ENCODE measurements at regions not wholly inside any gene's neighbourhood (a gene's known extent, or its start where the extent isn't known, plus 50 kb on each side); places are given as distances from the start of the nearest gene placed in this dataset.

DNA sequence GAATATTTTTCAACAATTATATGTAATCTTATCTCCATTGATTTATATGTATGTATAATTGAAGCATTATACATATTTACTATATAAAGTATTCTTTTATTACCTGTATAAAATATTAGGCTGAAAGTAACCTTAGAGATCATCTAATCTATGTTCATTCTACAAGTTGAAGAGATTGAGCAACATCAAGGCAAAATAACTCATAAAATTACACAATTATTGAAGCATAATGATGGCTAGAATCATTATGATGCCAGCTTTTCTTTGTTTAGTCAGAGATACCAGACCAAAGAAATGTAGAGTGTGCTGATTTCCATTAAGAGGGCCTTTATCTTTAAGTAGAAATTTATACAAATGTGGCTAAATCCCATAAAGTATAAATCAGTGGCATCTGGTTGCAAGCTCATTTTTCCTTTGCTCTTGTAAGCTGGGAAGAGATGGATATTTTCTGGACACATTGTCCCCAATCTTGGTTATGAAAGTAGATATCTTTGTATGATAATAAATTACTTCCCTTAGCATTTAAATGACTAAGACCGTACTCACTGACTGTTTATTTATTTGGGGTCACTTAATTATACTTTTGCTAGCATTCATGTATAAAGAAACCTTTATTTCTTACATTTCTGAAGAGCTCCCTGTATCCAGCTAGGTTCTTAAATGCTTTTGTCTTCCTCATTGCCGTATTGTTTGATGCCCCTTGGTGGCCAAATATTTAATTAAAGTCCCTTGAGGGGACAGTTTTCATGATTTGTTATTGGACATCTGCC lies 339.8 kb downstream of the PCDH7 start:
- DNase-seq (ENCODE audit: low spot score) = no peak

GRCh38 chr4:31065086-31065485 lies 344.9 kb downstream of the PCDH7 start:
- DNase-seq (ENCODE audit: low spot score) = no peak

DNA sequence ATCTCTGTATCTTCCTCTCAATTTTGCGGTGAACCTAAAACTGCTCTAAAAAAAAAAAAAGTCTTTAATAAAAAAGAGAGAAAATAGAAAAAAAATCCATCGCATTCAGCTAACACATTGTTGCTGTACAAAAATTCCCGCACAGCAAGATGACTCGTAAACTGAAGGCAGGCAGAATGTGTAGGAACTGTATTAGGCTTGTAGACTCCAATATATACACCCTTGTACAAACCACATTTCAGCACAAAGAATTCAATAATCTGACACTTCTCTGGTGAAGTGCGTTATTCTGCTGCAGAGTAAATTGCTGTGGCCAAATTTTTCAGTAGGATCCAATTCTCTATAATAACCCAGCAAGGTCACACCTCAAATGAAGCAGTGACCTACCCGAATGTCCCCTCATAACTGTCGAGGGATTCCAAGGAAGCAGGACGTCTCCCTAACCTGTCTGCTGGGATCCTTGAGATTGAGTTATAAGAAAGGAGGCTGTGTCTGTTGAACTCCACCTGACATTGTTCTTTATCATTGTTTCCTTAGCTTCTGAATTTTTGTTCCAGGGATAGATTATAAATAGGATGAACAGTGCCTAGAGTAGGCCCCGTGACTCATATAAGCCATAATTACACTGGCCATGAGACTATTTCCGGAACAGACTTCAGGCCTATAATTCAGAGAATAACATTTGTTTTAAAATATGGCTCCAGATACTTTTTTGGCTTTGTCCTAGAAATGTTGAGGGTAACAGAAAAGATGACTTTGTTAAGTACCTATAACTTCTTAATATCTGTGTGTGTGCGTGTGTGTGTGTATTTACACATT lies 348.3 kb downstream of the PCDH7 start:
- no peak for DNase-seq (ENCODE audit: low spot score)

- no peak for DNase-seq (ENCODE audit: low spot score)
Observed at GRCh38 chr4:31069151-31069550, 349.0 kb downstream of the PCDH7 start.

GRCh38 chr4:31071508-31072486 lies 351.6 kb downstream of the PCDH7 start:
- DNase-seq (ENCODE audit: low spot score) = no peak

DNA sequence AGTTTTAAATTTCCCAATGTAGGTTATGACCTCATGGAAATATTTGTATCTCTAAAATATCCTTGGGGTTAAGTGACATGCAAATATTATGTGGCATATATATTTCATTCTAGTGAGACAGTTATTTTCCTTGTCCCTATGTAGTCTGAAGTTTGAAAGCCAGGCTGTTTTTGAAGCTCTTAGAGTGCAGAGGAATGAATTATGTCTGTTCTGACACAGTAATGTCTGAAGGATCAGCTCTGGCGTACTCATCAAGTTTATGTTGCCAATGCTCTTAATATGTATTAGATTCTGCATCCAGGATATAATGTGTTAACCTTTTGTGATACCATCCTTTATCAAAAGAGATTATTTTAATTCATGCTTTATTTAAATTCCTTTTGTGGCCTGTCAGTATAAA lies 355.8 kb downstream of the PCDH7 start:
- no peak for DNase-seq (ENCODE audit: low spot score)

DNA sequence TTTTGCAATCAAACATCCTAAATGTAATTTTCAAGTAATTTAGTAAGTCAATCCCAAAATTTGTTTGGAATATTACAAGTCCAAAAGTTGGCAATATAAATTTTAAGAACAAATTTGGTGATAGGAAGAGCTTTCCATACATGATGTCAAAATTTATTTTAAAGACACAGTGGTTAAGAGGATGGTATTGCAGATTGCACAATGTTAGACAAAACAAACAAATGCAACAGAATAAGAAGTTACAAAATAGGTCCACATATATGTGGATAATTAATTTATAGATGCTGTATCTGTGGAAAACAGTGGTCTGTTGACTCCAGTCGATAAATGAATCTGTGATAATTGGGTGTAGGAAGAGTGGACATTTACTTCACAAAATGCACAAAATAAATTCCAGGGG lies 358.5 kb downstream of the PCDH7 start:
- DNase-seq (ENCODE audit: low spot score) = no peak

- DNase-seq (ENCODE audit: low spot score) = no peak
Observed at GRCh38 chr4:31080887-31081286, 360.7 kb downstream of the PCDH7 start.

- no peak for DNase-seq (ENCODE audit: low spot score)
Observed at GRCh38 chr4:31081366-31081765, 361.2 kb downstream of the PCDH7 start.

GRCh38 chr4:31083456-31083855 lies 363.3 kb downstream of the PCDH7 start:
- no peak for DNase-seq (ENCODE audit: low spot score)

DNA sequence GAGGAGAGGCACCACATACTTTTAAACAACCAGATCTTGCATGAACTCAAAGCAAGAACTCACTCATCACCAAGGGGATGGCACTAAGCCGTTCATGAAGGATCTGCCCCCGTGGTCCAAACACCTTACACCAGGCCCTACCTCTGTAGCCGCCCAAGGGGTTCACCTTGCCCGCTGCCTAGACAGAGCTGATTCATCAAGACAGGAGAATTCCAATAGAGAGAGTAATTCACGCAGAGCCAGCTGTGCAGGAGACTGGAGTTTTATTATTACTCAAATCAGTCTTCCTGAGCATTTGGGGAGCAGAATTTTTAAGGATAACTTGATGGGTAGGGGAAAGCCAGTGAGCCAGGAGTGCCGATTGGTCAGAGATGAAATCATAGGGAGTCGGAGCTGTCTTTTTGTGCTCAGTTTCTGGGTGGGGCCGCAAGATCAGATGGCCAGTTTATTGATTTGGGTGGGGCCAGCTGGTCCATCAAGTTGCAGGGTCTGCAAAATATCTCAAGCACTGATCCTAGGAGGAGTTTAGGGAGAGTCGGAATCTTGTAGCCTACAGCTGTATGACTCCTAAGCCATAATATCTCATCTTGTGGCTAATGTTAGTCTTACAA lies 364.7 kb downstream of the PCDH7 start:
- no peak for DNase-seq (ENCODE audit: low spot score)

DNA sequence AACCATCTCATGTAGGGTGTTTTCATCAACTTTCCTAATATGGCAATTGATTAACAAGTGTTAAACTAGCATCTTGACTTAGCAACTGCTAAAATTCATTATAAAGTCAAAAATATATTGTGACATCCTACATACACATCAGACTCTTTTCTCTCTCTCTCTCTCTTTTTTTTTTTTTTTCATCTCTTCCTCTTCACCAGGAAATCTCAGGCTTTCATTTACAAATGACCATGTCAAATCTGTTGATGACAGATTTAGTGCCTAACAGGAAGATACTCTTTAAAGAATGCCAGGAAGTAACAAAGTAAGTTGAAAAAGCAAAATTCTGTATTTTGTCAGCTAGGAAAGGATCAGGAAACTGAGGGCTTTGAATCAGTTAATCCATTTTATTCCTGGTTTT lies 365.5 kb downstream of the PCDH7 start:
- DNase-seq (ENCODE audit: low spot score) = no peak

DNA sequence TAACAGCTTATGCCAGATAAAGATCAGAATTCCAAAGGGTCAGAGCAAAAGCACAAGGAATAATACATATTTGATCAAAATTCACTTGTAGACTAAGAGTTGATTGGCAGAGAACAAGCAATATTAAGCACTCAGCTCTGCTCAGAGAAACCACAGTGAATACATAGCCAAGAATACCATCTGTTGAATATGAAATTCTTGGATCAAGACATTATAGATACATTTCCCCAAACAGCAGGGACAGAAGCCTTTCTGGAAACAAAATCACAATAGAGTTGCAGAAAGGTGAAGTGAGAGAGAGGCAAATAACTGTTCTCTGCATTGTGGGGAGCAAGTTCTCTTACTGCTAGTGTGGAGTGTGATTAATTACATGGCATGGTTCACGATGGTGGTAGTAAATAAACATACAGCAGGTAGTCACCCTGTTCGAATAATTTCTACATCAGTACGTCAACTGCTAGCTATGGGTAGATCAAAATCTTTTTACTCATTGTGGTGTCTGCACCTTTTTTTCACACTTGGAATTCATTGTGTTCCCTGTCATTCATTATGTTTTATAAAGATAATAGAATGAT lies 366.7 kb downstream of the PCDH7 start:
- no peak for DNase-seq (ENCODE audit: low spot score)

DNA sequence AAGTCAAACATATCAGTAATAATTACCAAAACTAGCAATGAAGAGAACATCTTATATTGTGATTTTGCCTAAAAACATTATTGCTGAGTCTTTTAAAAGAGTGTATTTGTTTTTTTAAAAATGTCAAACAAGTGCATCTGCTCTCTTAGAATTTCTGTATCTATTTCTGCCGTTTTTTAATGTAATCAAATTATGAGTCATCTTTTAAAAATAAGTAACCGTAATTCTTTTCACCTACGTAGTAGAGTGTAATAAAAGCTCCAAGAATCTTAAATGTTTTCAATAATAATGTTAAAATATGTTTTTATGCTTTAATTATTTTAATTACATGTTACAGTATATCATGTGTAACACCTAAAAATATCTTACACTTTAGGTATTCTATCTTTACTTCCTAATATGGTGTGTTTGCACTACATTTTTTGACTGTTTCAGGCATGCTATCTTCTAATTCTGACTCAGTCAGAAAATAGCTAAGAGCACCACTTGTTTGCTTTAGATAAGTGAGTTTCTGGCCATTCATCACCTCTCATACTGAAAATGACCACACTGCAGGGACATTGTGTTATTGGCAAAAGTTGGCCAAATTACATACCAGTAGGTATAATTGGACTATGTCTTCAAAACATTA lies 368.5 kb downstream of the PCDH7 start:
- DNase-seq (ENCODE audit: low spot score) = no peak

DNA sequence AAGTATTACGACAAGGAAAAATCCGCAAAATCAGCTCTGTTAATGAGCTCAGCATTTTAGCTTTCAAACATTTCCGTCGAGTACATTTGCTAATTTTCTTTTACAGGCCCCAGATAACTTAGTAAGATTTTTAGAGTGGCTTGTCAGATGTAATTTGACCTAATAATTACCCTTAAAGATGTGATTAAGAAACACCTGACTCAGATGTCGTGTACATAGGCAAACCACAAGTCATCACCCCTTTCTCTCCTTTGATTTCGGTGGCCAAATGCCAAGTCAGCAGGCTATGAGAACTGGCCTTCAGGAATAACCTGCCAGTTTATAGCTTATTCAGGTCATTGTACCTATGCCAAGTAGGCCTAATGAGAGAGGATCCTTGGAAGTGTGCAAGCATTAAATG lies 369.6 kb downstream of the PCDH7 start:
- DNase-seq (ENCODE audit: low spot score) = no peak

DNA sequence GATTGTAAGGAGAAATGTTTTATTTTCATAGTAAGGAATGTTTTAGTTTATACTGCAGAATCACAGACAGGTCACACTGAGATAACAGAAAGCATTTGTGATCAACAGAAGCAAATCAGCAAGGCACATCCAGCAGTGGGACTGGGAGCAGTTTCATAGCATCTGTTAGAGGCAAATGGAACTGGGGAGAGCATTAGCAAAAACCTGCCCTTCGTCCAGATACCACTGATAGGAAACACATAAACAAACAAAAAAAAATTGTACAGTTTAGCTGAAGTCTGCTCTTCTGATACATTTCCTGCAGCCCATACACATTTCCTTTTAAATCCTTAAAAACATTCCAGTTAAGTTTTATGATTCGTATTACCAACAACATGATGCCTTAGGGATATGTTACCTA lies 374.3 kb downstream of the PCDH7 start:
- no peak for DNase-seq (ENCODE audit: low spot score)

- no peak for DNase-seq (ENCODE audit: low spot score)
Observed at GRCh38 chr4:31097999-31098398, 377.8 kb downstream of the PCDH7 start.

DNA sequence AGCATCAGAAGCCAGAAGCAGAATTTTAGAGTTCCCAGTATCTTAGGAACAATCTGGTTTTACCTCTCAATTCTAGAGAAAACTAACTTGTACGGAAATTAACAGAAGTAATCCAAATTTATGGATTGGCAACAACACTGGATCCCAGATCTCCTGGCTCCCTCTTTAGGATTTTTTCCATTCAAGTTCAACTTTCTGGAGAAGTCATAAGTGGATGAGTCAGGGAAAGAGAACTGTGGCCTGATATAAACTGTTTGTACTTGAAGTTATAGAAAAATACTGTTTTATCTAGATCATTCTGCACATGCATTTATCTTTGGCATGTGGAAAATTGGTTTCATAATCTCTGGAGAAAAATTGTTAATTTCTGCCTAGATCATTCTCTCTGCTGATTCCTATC lies 380.4 kb downstream of the PCDH7 start:
- no peak for DNase-seq (ENCODE audit: low spot score)

DNA sequence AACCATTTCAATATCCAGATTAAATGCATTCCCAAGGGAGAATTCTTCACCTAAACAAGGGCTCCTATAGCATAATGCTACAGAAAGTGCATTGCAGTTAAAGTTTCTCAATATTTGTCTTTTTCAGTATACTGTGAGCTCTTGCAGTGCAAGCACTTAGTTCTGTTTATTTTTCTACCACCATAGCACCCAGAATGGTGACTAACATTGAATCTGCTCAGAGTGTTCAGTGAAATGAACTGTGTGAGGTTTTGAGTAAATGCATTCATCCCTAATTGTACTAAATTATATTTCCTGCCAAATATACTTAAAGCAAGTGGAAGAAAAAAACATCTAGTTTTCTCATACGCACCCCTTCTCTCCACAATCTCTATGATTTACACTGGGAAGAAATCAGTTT lies 383.9 kb downstream of the PCDH7 start:
- DNase-seq (ENCODE audit: low spot score) = no peak

DNA sequence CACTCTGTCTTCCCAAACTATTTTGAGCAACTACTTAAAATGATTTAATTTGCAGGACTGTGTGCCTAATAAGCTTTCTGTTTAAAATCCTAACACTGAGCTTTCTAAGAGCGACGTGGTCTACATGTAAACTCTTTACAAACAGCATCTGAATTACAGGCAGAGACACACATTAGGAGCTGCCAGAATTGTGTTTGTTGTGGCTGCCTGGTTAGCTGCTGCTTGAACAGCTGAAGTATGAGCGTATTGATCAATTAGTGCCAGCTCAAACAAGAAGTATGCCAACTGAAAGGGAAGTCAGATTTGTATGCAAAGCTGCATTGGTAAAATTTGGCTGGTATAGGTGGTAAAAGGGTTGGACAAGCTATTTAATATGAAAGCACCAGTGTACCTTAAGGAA lies 384.4 kb downstream of the PCDH7 start:
- no peak for DNase-seq (ENCODE audit: low spot score)

- DNase-seq (ENCODE audit: low spot score) = no peak
Observed at GRCh38 chr4:31106419-31106818, 386.2 kb downstream of the PCDH7 start.
